ENCODE measurements at regions not wholly inside any gene's neighbourhood (a gene's known extent, or its start where the extent isn't known, plus 50 kb on each side); places are given as distances from the start of the nearest gene placed in this dataset.

DNA sequence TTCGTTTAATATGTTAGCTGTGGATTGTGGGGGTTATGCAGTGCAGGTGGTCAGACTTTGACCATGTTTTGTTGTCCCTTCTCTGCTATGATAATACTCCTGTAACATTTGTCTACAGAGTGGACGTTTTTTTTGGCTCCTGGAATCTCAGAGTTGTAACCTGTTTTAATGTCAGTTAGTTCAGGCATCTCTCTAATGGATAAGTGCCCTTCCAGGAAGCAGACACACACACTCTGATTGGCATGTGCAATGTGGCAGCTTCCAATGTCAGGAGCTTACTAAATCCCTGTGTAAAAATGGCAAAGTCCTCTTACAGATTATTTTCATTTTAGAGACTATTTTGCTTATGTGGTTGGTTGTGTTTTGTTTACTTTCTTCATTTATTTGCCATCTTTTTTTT is 222.2 kb upstream of the ARPP21 start:
- TF ChIP-seq POLR2A (IDR thresholded peaks at IDR 0.05) = no peak
- TF ChIP-seq, protein P1, sequence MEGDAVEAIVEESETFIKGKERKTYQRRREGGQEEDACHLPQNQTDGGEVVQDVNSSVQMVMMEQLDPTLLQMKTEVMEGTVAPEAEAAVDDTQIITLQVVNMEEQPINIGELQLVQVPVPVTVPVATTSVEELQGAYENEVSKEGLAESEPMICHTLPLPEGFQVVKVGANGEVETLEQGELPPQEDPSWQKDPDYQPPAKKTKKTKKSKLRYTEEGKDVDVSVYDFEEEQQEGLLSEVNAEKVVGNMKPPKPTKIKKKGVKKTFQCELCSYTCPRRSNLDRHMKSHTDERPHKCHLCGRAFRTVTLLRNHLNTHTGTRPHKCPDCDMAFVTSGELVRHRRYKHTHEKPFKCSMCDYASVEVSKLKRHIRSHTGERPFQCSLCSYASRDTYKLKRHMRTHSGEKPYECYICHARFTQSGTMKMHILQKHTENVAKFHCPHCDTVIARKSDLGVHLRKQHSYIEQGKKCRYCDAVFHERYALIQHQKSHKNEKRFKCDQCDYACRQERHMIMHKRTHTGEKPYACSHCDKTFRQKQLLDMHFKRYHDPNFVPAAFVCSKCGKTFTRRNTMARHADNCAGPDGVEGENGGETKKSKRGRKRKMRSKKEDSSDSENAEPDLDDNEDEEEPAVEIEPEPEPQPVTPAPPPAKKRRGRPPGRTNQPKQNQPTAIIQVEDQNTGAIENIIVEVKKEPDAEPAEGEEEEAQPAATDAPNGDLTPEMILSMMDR (IDR thresholded peaks at IDR 0.05) = no peak

Data from tibial nerve (tissue), 3 donors.